Iris pigment epithelial cell (primary cell): ENCODE measurements at regions not wholly inside any gene's neighbourhood (a gene's known extent, or its start where the extent isn't known, plus 50 kb on each side); places are given as distances from the start of the nearest gene placed in this dataset.
A peak's percentile ranks its signal among the peaks of the same experiment; 100 is the strongest.

Experiments
- DNase-seq: peaks from one replicate; pipeline ENCODE4 v3.0.0-alpha.2; 2011; ENCODE audit warnings: low read depth

- DNase-seq: no peak
These were observed 259.4 kb downstream of the GPD2 start for GRCh38 chr2:156695595-156695994.

GRCh38 chr2:156697906-156698305 lies 261.7 kb downstream of the GPD2 start:
- no peak for DNase-seq

- DNase-seq: no peak
These were observed 264.5 kb downstream of the GPD2 start for GRCh38 chr2:156700681-156701080.

- no peak for DNase-seq
These were observed 266.4 kb downstream of the GPD2 start for GRCh38 chr2:156702541-156702940.

- DNase-seq: no peak
These were observed 267.5 kb downstream of the GPD2 start for GRCh38 chr2:156703642-156704041.

- DNase-seq: no peak
These were observed 268.0 kb downstream of the GPD2 start for GRCh38 chr2:156704132-156704531.

GRCh38 chr2:156704617-156705016 lies 268.4 kb downstream of the GPD2 start:
- DNase-seq: no peak

- DNase-seq: no peak
These were observed 270.4 kb downstream of the GPD2 start for GRCh38 chr2:156706576-156706975.

GRCh38 chr2:156708051-156708450 lies 271.9 kb downstream of the GPD2 start:
- DNase-seq: peak; percentile 18

GRCh38 chr2:156709091-156709490 lies 272.9 kb downstream of the GPD2 start:
- DNase-seq: no peak

- DNase-seq: no peak
These were observed 282.9 kb downstream of the GPD2 start for GRCh38 chr2:156719036-156719435.

GRCh38 chr2:156727867-156728266 lies 291.7 kb downstream of the GPD2 start:
- no peak for DNase-seq

- DNase-seq: no peak
These were observed 292.1 kb downstream of the GPD2 start for GRCh38 chr2:156728328-156728727.

- no peak for DNase-seq
These were observed 295.3 kb downstream of the GPD2 start for GRCh38 chr2:156731506-156731905.

GRCh38 chr2:156736950-156737349 lies 300.8 kb downstream of the GPD2 start:
- DNase-seq: no peak

GRCh38 chr2:156739301-156739700 lies 303.1 kb downstream of the GPD2 start:
- no peak for DNase-seq

GRCh38 chr2:156745619-156746018 lies 309.4 kb downstream of the GPD2 start:
- no peak for DNase-seq

- no peak for DNase-seq
These were observed 312.0 kb downstream of the GPD2 start for GRCh38 chr2:156748221-156748620.

GRCh38 chr2:156752042-156752441 lies 315.9 kb downstream of the GPD2 start:
- DNase-seq: no peak

- no peak for DNase-seq
These were observed 317.6 kb downstream of the GPD2 start for GRCh38 chr2:156753766-156754165.

GRCh38 chr2:156756516-156756915 lies 320.3 kb downstream of the GPD2 start:
- DNase-seq: no peak

- no peak for DNase-seq
These were observed 327.0 kb downstream of the GPD2 start for GRCh38 chr2:156763174-156763573.

- peak; percentile 2 for DNase-seq
These were observed 328.9 kb downstream of the GPD2 start for GRCh38 chr2:156765043-156765442.

GRCh38 chr2:156765450-156765849 lies 329.3 kb downstream of the GPD2 start:
- DNase-seq: no peak

GRCh38 chr2:156769802-156770201 lies 333.6 kb downstream of the GPD2 start:
- DNase-seq: no peak
